GM18870 (cell line): ENCODE measurements at regions not wholly inside any gene's neighbourhood (a gene's known extent, or its start where the extent isn't known, plus 50 kb on each side); places are given as distances from the start of the nearest gene placed in this dataset.
"Not testable (repeated sequence)": the region's sequence is repeated elsewhere in the genome, so short reads cannot be mapped to it uniquely, and the experiment has no call there.

Source experiments
- ATAC-seq: cut with Tn5 transposase; IDR thresholded peaks from one replicate; pipeline ENCODE4 v1.9.1; 2021; ENCODE audit warnings: moderate library complexity; ENCODE audit not compliant: unreplicated experiment

DNA sequence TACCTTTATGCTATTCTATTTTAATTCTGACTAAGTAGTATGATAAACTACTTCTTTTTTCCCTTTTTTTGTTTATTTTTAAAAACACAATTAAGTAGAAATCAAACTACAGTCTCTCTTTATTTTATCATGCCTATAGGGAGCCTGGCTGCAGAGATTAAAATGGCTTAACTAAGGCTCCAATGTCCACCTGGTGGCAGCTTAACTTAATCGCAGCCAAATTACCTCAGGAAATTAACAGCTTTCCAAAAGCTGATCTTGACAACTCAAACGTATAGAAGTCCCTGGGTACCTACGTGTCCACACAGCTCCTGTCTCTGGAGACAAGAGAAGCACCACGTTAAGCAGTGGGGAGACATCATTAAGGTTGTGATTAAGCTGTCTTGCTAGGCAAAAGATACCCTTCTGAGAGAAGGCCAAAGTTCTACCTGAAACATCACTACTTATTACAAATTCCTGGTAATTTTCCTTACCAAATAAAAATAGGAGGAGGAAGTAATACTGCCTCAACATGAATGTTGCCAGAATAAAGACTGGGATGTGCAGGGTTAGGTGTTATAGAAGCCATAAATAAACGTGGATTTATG, 63.2 kb upstream of the SNX19 start:
- no peak for ATAC-seq

DNA sequence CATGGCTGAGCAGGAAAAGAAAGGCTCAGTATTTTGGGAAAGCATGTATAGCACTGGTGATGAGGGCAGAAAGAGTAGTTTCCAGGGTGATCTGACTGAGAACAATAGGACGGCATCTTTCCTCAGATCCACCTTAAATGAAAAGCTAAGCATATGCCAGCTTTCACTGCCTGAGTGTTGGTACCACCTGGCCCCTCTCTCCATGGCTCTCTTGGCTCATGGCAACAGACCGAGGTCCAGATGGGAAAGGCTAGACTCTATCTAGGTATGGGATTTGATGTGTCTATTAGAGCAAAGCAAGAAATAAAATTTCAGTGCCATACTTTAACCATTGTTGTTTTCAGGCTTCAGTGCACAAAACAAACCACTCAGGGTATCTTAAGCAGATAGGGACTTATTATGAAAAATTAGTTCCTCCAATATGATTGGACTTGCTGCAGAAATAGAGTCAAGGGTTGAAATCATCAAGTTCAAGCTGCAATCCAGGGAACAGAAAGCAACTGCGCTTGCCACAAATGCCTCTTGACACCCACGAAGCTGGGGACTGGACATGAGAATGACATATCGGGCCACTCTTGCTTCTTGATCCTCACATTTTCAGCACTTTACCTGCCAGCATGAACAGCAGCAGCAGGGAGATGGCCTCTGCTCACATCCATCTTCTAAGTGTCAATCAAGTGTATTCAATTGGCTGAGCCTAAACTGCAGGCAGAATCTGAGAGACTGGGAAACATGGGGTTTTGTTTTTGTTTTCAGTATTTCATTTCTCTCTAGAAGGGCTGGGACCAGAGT, 64.0 kb upstream of the SNX19 start:
- ATAC-seq: no peak

GRCh38 chr11:130984241-130984640, 68.0 kb upstream of the SNX19 start:
- ATAC-seq: not testable (repeated sequence)

- ATAC-seq: no peak
Observed at GRCh38 chr11:130992788-130993187, 76.5 kb upstream of the SNX19 start.

DNA sequence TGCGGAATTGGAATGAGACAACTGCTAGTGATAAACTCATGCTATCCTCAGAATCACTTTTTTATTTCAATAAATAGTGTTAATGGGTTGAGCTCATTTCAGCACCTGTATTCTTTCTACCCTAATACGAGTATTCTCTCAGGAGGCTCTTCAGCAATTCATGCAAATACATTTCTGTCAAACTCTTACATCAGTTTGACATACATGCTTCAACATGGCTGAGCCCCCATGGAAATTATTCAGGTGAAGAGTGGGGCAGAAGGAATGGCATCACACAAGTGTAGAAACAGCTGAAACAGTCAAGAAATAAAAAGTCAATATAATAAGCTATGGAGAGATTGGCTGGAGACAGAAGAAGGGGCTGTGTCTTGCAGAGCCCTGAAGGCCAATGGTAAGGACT, 77.8 kb upstream of the SNX19 start:
- ATAC-seq: no peak

- no peak for ATAC-seq
Observed at GRCh38 chr11:130995266-130995665, 79.0 kb upstream of the SNX19 start.

GRCh38 chr11:130997278-130997677, 81.0 kb upstream of the SNX19 start:
- ATAC-seq: no peak

DNA sequence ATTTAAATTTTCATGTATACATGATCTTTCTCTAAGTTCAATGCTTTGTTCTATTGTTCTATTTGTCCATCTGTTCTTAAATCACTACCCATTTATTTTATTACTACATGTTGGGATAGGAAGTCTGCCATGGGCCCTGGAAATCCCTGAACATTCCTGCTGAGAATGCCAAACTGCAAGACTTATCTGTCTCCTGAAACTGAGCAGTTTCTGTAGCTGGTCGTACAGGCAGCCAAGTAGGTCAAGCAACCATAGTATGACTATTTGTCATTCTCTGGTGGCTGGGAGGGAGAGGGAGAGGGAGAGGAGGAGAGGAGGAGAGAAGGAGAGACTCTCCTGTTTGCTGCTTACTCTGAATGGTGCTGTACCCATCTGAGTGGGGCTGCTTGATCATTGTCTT, 82.8 kb upstream of the SNX19 start:
- no peak for ATAC-seq

DNA sequence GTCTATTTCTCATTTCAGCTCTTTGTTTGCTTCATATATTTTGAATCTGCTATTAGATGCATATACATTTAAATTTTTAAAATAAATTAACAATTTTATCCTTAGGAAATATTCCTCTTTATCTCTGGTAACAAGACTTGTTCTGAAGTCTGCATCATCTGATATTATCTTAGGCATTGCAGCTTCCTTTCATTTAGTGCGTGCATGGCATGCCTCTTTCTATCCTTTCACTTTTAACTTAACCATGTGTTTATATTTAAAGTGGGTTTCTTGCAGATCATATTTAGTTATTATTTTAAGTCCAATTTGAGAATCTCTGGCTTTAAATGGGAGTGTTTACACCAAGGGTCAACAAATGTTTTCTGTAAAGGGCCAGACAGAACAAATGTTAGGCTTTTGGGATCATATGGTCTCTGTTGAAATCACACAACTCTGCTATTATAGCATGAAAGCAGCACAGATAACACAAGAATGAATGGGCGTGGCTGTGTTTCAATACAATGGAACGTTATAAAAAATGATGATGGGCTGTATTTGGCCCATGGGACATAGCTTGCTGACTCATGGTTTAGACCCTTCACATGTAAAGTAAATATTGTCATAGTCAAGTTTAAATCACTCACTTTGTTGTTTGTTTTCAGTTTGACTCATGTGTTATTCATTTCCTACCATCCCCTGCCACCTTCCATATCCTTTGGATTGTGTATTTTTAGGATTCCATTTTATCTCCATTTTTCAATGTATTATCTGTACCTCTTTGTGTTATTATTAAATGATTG, 83.9 kb upstream of the SNX19 start:
- no peak for ATAC-seq

DNA sequence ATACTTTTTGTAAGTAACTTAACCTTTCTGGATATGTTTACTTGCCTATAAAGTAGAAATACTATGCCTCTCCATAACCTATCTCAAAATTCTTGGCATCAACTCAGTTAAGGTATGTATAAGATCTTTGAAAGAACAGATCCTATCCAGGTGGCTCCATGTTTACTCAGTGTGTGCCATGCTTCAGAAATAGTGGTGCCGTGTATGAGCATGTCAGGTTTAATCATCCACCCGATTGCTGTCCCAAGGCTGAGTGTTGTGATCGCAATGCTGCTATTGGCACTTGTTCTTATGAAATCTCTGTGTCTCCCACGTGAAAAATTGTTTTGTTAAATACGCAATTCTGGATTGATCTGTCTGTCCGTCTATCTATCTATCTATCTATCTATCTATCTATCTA, 85.9 kb upstream of the SNX19 start:
- ATAC-seq: no peak

- no peak for ATAC-seq
Observed at GRCh38 chr11:131005829-131006228, 89.5 kb upstream of the SNX19 start.

GRCh38 chr11:131025020-131025419, 108.7 kb upstream of the SNX19 start:
- ATAC-seq: no peak

DNA sequence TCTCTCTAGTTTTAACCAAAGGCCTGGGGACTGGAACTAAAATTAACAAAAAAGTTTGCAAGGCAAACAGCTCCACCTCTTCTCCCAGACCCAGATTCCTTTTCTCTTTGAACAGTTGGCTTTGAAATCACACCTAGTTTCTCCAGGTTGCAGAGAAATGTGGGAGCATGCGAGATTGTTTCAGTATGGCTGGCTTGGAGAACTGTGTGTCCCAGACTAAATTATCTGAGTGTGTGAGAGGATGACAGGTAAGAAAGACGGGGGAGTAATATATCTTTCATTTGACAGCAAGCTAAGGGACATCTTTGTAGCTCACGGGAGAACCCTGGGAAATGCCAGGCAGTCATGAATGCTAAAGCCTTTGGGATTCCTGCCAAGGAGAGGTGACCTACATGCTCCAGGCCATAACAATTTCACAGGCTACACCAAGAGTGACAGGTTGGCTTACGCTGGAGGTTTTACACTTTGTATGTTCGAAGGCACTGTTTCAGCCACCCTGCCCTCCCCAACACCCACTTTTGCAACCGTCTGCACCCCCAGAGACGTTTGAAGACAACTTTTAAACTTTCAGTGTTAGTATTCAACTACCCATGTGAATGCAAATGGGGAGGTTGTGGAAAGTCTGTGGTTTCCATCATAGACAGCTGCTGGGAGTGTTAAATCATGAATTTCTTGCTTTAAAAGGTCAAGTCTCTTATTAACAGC, 109.3 kb upstream of the SNX19 start:
- ATAC-seq: peak; percentile 82

DNA sequence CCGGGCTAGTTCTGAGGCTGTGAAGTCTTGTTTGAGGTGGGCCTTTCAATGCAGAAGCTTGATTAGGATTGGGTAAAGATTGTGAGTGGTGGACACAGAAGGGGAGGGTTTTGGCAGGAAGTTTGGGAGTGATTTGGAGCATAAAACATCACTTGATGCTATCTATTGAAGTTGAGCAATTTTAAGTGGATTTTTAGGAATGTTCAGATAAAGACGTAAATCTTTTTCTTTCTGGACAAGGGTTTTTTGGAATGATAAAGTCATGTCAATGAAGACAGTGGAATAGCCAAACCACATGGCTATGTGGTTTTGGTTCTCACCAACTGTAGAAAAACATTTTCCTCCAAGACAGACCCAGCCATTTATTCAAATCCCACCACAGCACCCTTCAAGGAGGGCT, 111.2 kb upstream of the SNX19 start:
- ATAC-seq: no peak

DNA sequence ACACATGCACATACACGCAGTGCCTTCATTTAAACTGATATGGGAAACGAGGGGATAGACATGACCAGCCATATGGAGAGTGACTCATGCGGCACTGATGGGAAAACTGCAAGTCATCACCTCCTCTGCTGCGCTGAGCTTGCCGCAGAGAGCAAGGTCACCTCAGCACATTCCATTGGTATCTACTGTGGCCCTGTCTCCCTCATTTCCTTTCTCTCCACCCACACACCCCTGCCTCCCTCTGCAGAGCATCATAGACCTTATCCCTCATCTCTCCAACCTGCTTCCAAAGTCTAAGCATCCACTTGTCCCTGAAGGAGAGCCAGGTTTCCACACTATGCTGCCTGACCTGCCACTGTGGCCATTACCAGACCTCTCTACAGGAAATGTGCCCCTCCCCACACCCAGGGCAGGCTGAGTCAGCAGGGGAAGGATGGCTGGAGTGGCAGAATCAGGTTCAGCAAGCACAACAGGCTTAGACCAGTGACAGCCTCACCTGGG, 116.9 kb upstream of the SNX19 start:
- no peak for ATAC-seq

DNA sequence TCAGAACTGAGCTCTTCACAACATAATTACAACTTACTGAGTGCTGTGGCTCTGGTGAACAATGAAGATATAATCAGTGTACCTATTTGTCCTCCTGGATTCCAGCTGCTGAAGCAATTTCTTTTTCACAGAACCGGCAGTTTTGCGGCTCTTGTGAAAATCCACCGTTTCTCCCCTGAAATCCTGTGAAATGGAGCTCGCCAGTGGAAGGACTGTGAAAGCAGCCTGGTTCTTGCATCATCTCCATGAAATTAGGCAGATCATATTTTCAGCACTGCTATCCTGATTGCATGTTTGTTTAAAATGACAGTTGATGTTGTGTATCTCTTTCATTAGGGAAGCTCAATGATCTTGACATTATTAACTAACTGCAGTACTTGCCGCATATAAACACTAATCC, 120.2 kb upstream of the SNX19 start:
- no peak for ATAC-seq

DNA sequence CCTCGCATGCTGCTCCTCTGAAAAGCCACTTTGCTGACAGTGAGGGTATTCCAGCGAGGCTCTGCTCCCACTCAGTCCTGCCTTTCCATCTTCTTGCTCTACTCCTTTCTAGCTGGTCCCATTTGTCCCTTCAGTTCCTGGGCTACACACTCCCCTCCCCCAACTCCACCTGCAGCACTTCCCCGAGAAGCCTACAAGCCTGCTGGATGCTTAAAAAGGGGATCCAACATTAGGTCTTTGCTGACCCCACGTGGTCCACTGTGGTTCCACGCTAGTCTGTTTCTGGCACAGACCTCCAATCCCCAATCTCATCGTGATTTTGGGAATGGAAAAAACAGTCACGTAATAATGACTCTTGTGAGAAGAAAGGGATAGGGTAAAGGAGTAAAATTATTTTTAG, 121.6 kb upstream of the SNX19 start:
- no peak for ATAC-seq

DNA sequence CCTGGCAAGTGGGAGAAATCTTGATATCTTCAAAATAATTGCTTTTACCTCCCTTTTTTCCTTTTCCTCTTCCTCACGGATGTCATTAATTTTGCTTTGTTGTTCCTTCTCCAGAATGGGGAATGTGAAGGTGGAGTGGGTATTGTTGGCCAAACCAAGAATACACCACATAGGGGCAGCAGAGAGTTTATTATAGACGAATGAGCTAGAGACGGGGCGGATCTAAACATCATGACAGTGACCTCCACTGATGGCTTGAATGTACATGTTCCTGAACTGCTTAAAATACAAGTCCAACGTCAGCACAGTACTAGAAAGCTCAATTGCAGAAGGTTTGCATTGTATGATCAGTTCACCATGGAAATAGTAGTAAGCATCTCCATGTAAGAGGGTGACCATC, 122.3 kb upstream of the SNX19 start:
- ATAC-seq: no peak

- ATAC-seq: no peak
Observed at GRCh38 chr11:131041331-131042040, 125.2 kb upstream of the SNX19 start.

GRCh38 chr11:131042041-131042390, 125.7 kb upstream of the SNX19 start:
- ATAC-seq: no peak

DNA sequence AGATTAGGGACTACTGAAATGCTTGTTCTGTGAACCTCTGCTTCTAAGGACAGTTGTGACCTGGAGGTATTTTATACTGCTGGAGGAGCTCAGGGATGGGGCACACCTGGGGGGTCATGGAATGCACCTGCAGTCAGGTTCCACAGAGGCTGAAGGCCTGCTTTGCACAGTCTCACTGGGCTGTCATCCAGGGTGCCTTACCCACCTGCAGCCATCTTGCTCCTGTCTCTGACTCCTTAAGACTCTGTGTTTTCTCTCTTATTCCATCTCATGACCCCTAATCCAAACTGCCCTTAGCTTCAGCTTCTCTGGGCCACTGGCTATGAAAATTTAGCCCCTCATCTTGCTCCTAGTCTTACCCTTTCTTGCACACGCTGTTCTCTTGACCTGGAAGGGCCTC, 127.0 kb upstream of the SNX19 start:
- ATAC-seq: no peak
